Liver (tissue), 8 donors: ENCODE measurements at regions not wholly inside any gene's neighbourhood (a gene's known extent, or its start where the extent isn't known, plus 50 kb on each side); places are given as distances from the start of the nearest gene placed in this dataset.

ENCODE experiments used
- DNase-seq: peaks from one replicate; pipeline ENCODE4 v3.0.0-alpha.2; 2017; ENCODE audit warnings: low spot score
- H3K27ac ChIP-seq, 2 donors: one replicate each; pipeline ENCODE4 v1.7.0; 2013; ENCODE audit warnings: inconsistent platforms in 2 of 2, low read length in 2 of 2, control low read depth in 1 of 2, low read depth in 1 of 2, mild to moderate bottlenecking in 1 of 2
- H3K27me3 ChIP-seq, 4 donors: one replicate each; pipeline versions ENCODE4 v1.6.1 to v1.7.0; 2013; ENCODE audit warnings: low read length in 3 of 4, inconsistent platforms in 1 of 4, mild to moderate bottlenecking in 1 of 4, moderate library complexity in 1 of 4; ENCODE audit not compliant: control insufficient read depth in 4 of 4, insufficient read depth in 4 of 4
- H3K36me3 ChIP-seq, 4 donors: one replicate each; pipeline versions ENCODE4 v1.6.1 to v1.7.0; 2013; ENCODE audit warnings: low read length in 3 of 4, mild to moderate bottlenecking in 3 of 4, low read depth in 1 of 4, moderate library complexity in 1 of 4; ENCODE audit not compliant: control insufficient read depth in 4 of 4, insufficient read depth in 3 of 4
- H3K4me1 ChIP-seq, 4 donors: one replicate each; pipeline versions ENCODE4 v1.6.1 to v1.7.0; 2013; ENCODE audit warnings: low read length in 3 of 4, mild to moderate bottlenecking in 3 of 4, moderate library complexity in 1 of 4; ENCODE audit not compliant: control insufficient read depth in 4 of 4, insufficient read depth in 4 of 4
- H3K4me3 ChIP-seq, 3 donors: one replicate each; pipeline versions ENCODE4 v1.6.1 to v1.7.0; 2013; ENCODE audit warnings: low read length in 3 of 3, control low read depth in 1 of 3, low read depth in 1 of 3, mild to moderate bottlenecking in 1 of 3
- H3K9ac ChIP-seq, 2 donors: one replicate each; pipeline ENCODE4 v1.7.0; 2013; ENCODE audit warnings: low read length in 2 of 2, mild to moderate bottlenecking in 2 of 2, moderate library complexity in 2 of 2, control low read depth in 1 of 2, low read depth in 1 of 2
- H3K9me3 ChIP-seq, 4 donors: one replicate each; pipeline versions ENCODE4 v1.6.1 to v1.7.0; 2013; ENCODE audit warnings: low read length in 3 of 4; ENCODE audit not compliant: control insufficient read depth in 4 of 4
- EGR1 ChIP-seq, 2 donors: IDR thresholded peaks; 2 replicates each; pipeline ENCODE4 v1.6.1; 2016 to 2018; ENCODE audit warnings: antibody characterized with exemption in 2 of 2, low read depth in 2 of 2
- FOXA1 ChIP-seq: IDR thresholded peaks from 2 replicates; pipeline ENCODE4 v1.6.1; 2016; ENCODE audit warnings: antibody characterized with exemption
- FOXA2 ChIP-seq: IDR thresholded peaks from 2 replicates; pipeline ENCODE4 v1.6.1; 2016; ENCODE audit warnings: antibody characterized with exemption
- GABPA ChIP-seq, 2 donors: IDR thresholded peaks in 1 of 2; conservative IDR thresholded peaks in 1 of 2; 2 replicates each; pipeline ENCODE4 v1.6.1; 2016; ENCODE audit warnings: antibody characterized with exemption in 2 of 2, mild to moderate bottlenecking in 1 of 2, moderate library complexity in 1 of 2
- HNF4A ChIP-seq, 2 donors: conservative IDR thresholded peaks; 2 replicates each; pipeline ENCODE4 v1.6.1; 2016; ENCODE audit warnings: antibody characterized with exemption in 2 of 2, mild to moderate bottlenecking in 2 of 2
- NR2F2 ChIP-seq: IDR thresholded peaks from 2 replicates; pipeline ENCODE4 v1.6.1; 2016; ENCODE audit warnings: antibody characterized with exemption
- RAD21 ChIP-seq, 2 donors: IDR thresholded peaks; 2 replicates each; pipeline ENCODE4 v1.6.1; 2016; ENCODE audit warnings: antibody characterized with exemption in 2 of 2, mild to moderate bottlenecking in 2 of 2
- RXRA ChIP-seq, 2 donors: IDR thresholded peaks; 2 replicates each; pipeline ENCODE4 v1.6.1; 2017 to 2018; ENCODE audit warnings: antibody characterized with exemption in 2 of 2, mild to moderate bottlenecking in 1 of 2
- TAF1 ChIP-seq: conservative IDR thresholded peaks from 2 replicates; pipeline ENCODE4 v1.6.1; 2016; ENCODE audit warnings: antibody characterized with exemption, mild to moderate bottlenecking
- YY1 ChIP-seq: IDR thresholded peaks from 2 replicates; pipeline ENCODE4 v1.6.1; 2016; ENCODE audit warnings: antibody characterized with exemption, mild to moderate bottlenecking
- WGBS: extraction: QIAGEN DNeasy Blood & Tissue Kit; methylation state at CpG from one replicate; pipeline ENCODE4 v1.1.7; 2013; 5-methylcytosine and 5-hydroxymethylcytosine counted together
- TF ChIP-seq, protein P1 (sequence below): IDR thresholded peaks from 2 replicates; pipeline ENCODE4 v1.6.1; 2016; ENCODE audit warnings: antibody characterized with exemption
- TF ChIP-seq, protein P2 (sequence below): fragments of 150-350 bp; IDR thresholded peaks from 2 replicates; pipeline ENCODE4 v1.5.1; 2017; ENCODE audit warnings: improper control_type of control experiment, low read depth, low read length; ENCODE audit not compliant: missing input control
- TF ChIP-seq, protein P3 (sequence below): IDR thresholded peaks from 2 replicates; pipeline ENCODE4 v1.6.1; 2016; ENCODE audit warnings: antibody characterized with exemption, mild to moderate bottlenecking
- TF ChIP-seq, protein P4 (sequence below): IDR thresholded peaks from 2 replicates; pipeline ENCODE4 v1.6.1; 2016; ENCODE audit warnings: antibody characterized with exemption
- TF ChIP-seq, protein P5 (sequence below): IDR thresholded peaks from 2 replicates; pipeline ENCODE4 v1.6.1; 2016; ENCODE audit warnings: antibody characterized with exemption
- donor health status: healthy.
- donor health status: healthy.
- donor health status: healthy.
- donor health status: healthy.
- donor health status: healthy.

DNA sequence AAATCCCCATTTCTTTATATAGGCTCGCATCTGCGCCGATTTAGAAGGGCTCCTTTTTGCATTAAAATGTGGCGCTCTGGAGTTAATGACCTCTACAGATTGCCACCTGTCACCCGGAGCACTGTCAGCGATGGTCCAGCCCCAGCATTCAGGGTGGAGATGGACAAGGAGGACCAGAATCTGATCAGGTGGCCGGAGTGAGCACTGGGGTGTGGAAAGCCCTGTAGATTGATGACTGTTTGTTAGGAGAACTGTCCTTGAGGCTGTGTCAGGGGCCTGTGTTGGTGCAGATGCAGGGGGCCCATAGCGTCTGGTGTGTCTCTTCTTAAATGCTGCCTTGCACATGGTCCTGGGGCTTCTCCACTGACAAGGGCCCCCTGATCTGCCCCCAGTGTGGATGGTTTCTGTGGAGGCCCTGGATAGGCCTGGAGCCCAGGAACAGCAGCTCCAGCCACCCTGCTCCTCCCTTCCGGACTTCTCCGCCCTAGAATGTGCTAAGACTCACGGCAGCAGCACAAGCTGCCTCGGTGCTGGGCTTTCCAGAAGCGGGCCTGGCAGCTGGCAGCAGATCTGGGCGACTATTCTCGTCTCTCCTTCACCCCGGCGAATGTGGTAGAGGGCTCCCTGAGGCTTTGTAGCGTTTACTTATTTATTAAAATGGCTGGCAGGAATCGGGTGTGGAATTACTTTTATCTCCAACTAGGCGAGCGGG is 1333.3 kb downstream of the BRD1 start:
- no peak overlapping the region for H3K4me3 ChIP-seq
- 75% methylated on average over 21 of the region's 21 CpGs for WGBS
- peaks cover 0 to 5% (median under 1%) of the 10 kb centered on the region in 4 donors for H3K4me1 ChIP-seq
- H3K27ac ChIP-seq: no peak overlapping the region
- no peak overlapping the region for H3K9ac ChIP-seq
- TF ChIP-seq TAF1 (no peak), EGR1 (IDR thresholded peaks at IDR 0.05; ENCODE audit: low read depth in 2 of 2) (no peak), NR2F2 (no peak), YY1 (no peak), HNF4A (conservative IDR thresholded peaks at IDR 0.05) (no peak), RAD21 (IDR thresholded peaks at IDR 0.05) (no peak), RXRA (IDR thresholded peaks at IDR 0.05) (no peak), FOXA1 (no peak), FOXA2 (no peak), GABPA (IDR thresholded peaks at IDR 0.05 in 1 of 2, conservative IDR thresholded peaks at IDR 0.05 in 1 of 2) (no peak)
- TF ChIP-seq, protein P1, sequence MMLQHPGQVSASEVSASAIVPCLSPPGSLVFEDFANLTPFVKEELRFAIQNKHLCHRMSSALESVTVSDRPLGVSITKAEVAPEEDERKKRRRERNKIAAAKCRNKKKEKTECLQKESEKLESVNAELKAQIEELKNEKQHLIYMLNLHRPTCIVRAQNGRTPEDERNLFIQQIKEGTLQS: no peak
- TF ChIP-seq, protein P2, sequence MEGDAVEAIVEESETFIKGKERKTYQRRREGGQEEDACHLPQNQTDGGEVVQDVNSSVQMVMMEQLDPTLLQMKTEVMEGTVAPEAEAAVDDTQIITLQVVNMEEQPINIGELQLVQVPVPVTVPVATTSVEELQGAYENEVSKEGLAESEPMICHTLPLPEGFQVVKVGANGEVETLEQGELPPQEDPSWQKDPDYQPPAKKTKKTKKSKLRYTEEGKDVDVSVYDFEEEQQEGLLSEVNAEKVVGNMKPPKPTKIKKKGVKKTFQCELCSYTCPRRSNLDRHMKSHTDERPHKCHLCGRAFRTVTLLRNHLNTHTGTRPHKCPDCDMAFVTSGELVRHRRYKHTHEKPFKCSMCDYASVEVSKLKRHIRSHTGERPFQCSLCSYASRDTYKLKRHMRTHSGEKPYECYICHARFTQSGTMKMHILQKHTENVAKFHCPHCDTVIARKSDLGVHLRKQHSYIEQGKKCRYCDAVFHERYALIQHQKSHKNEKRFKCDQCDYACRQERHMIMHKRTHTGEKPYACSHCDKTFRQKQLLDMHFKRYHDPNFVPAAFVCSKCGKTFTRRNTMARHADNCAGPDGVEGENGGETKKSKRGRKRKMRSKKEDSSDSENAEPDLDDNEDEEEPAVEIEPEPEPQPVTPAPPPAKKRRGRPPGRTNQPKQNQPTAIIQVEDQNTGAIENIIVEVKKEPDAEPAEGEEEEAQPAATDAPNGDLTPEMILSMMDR: no peak
- TF ChIP-seq, protein P3, sequence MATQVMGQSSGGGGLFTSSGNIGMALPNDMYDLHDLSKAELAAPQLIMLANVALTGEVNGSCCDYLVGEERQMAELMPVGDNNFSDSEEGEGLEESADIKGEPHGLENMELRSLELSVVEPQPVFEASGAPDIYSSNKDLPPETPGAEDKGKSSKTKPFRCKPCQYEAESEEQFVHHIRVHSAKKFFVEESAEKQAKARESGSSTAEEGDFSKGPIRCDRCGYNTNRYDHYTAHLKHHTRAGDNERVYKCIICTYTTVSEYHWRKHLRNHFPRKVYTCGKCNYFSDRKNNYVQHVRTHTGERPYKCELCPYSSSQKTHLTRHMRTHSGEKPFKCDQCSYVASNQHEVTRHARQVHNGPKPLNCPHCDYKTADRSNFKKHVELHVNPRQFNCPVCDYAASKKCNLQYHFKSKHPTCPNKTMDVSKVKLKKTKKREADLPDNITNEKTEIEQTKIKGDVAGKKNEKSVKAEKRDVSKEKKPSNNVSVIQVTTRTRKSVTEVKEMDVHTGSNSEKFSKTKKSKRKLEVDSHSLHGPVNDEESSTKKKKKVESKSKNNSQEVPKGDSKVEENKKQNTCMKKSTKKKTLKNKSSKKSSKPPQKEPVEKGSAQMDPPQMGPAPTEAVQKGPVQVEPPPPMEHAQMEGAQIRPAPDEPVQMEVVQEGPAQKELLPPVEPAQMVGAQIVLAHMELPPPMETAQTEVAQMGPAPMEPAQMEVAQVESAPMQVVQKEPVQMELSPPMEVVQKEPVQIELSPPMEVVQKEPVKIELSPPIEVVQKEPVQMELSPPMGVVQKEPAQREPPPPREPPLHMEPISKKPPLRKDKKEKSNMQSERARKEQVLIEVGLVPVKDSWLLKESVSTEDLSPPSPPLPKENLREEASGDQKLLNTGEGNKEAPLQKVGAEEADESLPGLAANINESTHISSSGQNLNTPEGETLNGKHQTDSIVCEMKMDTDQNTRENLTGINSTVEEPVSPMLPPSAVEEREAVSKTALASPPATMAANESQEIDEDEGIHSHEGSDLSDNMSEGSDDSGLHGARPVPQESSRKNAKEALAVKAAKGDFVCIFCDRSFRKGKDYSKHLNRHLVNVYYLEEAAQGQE: no peak
- TF ChIP-seq, protein P4, sequence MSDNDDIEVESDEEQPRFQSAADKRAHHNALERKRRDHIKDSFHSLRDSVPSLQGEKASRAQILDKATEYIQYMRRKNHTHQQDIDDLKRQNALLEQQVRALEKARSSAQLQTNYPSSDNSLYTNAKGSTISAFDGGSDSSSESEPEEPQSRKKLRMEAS: no peak
- TF ChIP-seq, protein P5, sequence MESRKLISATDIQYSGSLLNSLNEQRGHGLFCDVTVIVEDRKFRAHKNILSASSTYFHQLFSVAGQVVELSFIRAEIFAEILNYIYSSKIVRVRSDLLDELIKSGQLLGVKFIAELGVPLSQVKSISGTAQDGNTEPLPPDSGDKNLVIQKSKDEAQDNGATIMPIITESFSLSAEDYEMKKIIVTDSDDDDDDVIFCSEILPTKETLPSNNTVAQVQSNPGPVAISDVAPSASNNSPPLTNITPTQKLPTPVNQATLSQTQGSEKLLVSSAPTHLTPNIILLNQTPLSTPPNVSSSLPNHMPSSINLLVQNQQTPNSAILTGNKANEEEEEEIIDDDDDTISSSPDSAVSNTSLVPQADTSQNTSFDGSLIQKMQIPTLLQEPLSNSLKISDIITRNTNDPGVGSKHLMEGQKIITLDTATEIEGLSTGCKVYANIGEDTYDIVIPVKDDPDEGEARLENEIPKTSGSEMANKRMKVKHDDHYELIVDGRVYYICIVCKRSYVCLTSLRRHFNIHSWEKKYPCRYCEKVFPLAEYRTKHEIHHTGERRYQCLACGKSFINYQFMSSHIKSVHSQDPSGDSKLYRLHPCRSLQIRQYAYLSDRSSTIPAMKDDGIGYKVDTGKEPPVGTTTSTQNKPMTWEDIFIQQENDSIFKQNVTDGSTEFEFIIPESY: no peak
- DNase-seq: no peak
- no peaks in the 10 kb centered on the region for H3K9me3 ChIP-seq
- H3K36me3 ChIP-seq: no peaks in the 10 kb centered on the region
- peaks cover 2 to 15% (median 12%) of the 10 kb centered on the region in 4 donors for H3K27me3 ChIP-seq
